ENCODE measurements at regions not wholly inside any gene's neighbourhood (a gene's known extent, or its start where the extent isn't known, plus 50 kb on each side); places are given as distances from the start of the nearest gene placed in this dataset.

GRCh38 chr1:219492717-219493116 is 120.2 kb downstream of the ZC3H11B start:
- no peak for TF ChIP-seq CTCF (conservative IDR thresholded peaks at IDR 0.05)
- TF ChIP-seq EZH2 (IDR thresholded peaks at IDR 0.05; ENCODE audit: low read depth): no peak
